ENCODE measurements at regions not wholly inside any gene's neighbourhood (a gene's known extent, or its start where the extent isn't known, plus 50 kb on each side); places are given as distances from the start of the nearest gene placed in this dataset.

DNA sequence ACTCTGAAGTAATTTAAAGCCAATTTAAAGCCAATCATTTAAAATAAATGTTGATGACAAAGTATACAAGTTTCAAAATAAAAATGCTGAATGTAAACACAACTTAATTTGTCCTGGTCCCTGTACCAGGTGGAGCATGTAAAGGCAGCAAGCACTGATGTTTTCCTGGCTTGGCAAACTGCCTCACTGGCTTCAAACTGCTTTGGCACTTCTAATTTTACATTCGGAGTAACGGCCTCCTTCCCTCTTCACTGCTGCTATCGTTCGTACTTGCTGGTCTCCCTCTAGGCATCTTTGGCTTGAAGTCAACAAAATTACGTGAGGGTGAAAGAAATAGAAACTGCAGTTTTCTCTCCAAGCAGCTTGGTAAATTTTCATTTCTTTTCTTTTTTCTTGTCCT lies 287.9 kb downstream of the LTN1 start:
- H3K9ac ChIP-seq (ENCODE audit: low read depth, low read length): no peak overlapping the region
- ATAC-seq (ENCODE audit: insufficient read depth, low read depth): no peak
- no peaks in the 10 kb centered on the region for H3K9me3 ChIP-seq (ENCODE audit: insufficient read depth, low read length, severe bottlenecking)
- no peaks in the 10 kb centered on the region for H3K36me3 ChIP-seq (ENCODE audit: insufficient read depth, low read length)
- H3K4me3 ChIP-seq (ENCODE audit: low read depth in 1 of 2, low read length in 2 of 2): no peak overlapping the region
- H3K27me3 ChIP-seq (ENCODE audit: insufficient read depth, low read length, poor library complexity): no peaks in the 10 kb centered on the region
- no peak overlapping the region for H3K27ac ChIP-seq (ENCODE audit: low read length)
- H4K20me1 ChIP-seq (ENCODE audit: insufficient read depth, low read length): no peaks in the 10 kb centered on the region
- H2AFZ ChIP-seq (ENCODE audit: low read depth, low read length): no peak overlapping the region
- no peak overlapping the region for H3K4me2 ChIP-seq (ENCODE audit: insufficient read depth, low read length)
- TF ChIP-seq EZH2 (IDR thresholded peaks at IDR 0.05; ENCODE audit: borderline replicate concordance, low read depth, low read length, severe bottlenecking): no peak
- TF ChIP-seq, protein P1, sequence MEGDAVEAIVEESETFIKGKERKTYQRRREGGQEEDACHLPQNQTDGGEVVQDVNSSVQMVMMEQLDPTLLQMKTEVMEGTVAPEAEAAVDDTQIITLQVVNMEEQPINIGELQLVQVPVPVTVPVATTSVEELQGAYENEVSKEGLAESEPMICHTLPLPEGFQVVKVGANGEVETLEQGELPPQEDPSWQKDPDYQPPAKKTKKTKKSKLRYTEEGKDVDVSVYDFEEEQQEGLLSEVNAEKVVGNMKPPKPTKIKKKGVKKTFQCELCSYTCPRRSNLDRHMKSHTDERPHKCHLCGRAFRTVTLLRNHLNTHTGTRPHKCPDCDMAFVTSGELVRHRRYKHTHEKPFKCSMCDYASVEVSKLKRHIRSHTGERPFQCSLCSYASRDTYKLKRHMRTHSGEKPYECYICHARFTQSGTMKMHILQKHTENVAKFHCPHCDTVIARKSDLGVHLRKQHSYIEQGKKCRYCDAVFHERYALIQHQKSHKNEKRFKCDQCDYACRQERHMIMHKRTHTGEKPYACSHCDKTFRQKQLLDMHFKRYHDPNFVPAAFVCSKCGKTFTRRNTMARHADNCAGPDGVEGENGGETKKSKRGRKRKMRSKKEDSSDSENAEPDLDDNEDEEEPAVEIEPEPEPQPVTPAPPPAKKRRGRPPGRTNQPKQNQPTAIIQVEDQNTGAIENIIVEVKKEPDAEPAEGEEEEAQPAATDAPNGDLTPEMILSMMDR (IDR thresholded peaks at IDR 0.05; ENCODE audit: borderline replicate concordance, extremely low read depth, low read length, poor library complexity, severe bottlenecking): no peak
- no peak for DNase-seq
- no peaks in the 10 kb centered on the region for H3K79me2 ChIP-seq (ENCODE audit: insufficient read depth, low read length)
- H3K4me1 ChIP-seq (ENCODE audit: insufficient read depth, low read length): no peaks in the 10 kb centered on the region

DNA sequence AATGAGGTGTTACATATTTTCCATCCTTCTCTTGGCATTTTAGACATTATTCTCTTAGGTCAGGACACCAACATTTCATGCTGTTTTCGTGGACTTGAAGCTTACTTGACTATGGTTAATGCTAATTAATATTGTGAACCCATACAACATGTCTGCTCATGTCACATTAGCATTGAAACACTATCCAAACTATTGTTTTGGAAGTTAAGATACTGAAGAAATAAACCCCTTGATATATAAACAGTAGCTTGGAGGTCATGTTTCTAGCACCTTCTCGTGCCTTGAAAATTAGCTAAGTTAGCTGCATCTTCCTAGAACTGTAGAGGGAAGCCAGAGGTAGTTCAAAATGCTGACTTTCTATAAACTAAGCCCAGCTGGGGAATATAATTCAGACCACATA lies 288.8 kb downstream of the LTN1 start:
- TF ChIP-seq, protein P1 (IDR thresholded peaks at IDR 0.05; ENCODE audit: borderline replicate concordance, extremely low read depth, low read length, poor library complexity, severe bottlenecking): no peak
- no peak for TF ChIP-seq EZH2 (IDR thresholded peaks at IDR 0.05; ENCODE audit: borderline replicate concordance, low read depth, low read length, severe bottlenecking)
- Histone ChIP-seq H3K27ac (ENCODE audit: low read length) (no peak overlapping the region), H3K79me2 (ENCODE audit: insufficient read depth, low read length) (no peaks in the 10 kb centered on the region), H3K9ac (ENCODE audit: low read depth, low read length) (no peak overlapping the region), H3K9me3 (ENCODE audit: insufficient read depth, low read length, severe bottlenecking) (no peaks in the 10 kb centered on the region), H3K4me3 (ENCODE audit: low read depth in 1 of 2, low read length in 2 of 2) (no peak overlapping the region), H3K36me3 (ENCODE audit: insufficient read depth, low read length) (no peaks in the 10 kb centered on the region), H2AFZ (ENCODE audit: low read depth, low read length) (no peak overlapping the region), H3K4me1 (ENCODE audit: insufficient read depth, low read length) (no peaks in the 10 kb centered on the region), H3K4me2 (ENCODE audit: insufficient read depth, low read length) (no peak overlapping the region), H3K27me3 (ENCODE audit: insufficient read depth, low read length, poor library complexity) (no peaks in the 10 kb centered on the region), H4K20me1 (ENCODE audit: insufficient read depth, low read length) (no peaks in the 10 kb centered on the region)
- ATAC-seq (ENCODE audit: insufficient read depth, low read depth) (no peak), DNase-seq (no peak)

DNA sequence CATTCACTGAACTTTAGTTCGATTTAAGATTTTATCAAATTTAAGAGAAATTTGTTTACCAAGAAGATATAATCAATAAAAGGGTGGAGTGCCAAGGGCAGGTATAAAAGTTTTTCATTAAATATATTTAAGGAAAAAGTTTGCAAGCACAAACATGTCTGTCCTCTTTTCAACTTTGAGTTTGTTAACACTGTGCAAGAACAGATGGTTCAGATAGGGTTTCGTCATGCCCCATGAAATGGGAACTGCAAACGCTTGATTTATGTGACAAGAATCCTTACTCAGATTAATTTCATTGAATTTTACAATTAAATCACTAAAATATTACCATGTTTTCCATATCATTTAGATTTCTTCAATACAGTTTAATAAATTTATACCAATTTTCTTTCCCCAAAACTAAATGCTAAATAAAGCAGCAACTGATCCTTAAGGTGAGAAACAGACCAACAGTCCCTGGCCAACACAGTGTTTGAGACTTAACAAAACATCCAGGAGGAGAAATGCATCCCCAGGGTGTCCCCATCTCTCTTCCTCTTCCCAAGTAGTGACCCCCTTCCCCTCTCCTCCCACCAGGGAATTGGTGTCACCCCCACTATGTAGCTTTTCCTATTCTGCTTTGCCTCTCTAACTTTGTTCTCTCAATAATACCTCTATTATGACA lies 292.9 kb downstream of the LTN1 start:
- Histone ChIP-seq H2AFZ (ENCODE audit: low read depth, low read length) (no peak overlapping the region), H3K9me3 (ENCODE audit: insufficient read depth, low read length, severe bottlenecking) (no peaks in the 10 kb centered on the region), H3K27me3 (ENCODE audit: insufficient read depth, low read length, poor library complexity) (no peaks in the 10 kb centered on the region), H3K4me3 (ENCODE audit: low read depth in 1 of 2, low read length in 2 of 2) (no peak overlapping the region), H4K20me1 (ENCODE audit: insufficient read depth, low read length) (no peaks in the 10 kb centered on the region), H3K9ac (ENCODE audit: low read depth, low read length) (no peak overlapping the region), H3K36me3 (ENCODE audit: insufficient read depth, low read length) (no peaks in the 10 kb centered on the region), H3K4me1 (ENCODE audit: insufficient read depth, low read length) (no peaks in the 10 kb centered on the region), H3K27ac (ENCODE audit: low read length) (no peak overlapping the region), H3K4me2 (ENCODE audit: insufficient read depth, low read length) (no peak overlapping the region), H3K79me2 (ENCODE audit: insufficient read depth, low read length) (no peaks in the 10 kb centered on the region)
- no peak for DNase-seq
- no peak for ATAC-seq (ENCODE audit: insufficient read depth, low read depth)
- TF ChIP-seq EZH2 (IDR thresholded peaks at IDR 0.05; ENCODE audit: borderline replicate concordance, low read depth, low read length, severe bottlenecking): no peak
- TF ChIP-seq, protein P1 (IDR thresholded peaks at IDR 0.05; ENCODE audit: borderline replicate concordance, extremely low read depth, low read length, poor library complexity, severe bottlenecking): no peak
